Omental fat pad (tissue), 3 donors: ENCODE measurements at regions not wholly inside any gene's neighbourhood (a gene's known extent, or its start where the extent isn't known, plus 50 kb on each side); places are given as distances from the start of the nearest gene placed in this dataset.

Source experiments
- ATAC-seq: fragments of 150-250 bp; one replicate; pipeline ENCODE4 v1.9.1; 2016; ENCODE audit warnings: mild to moderate bottlenecking, moderate library complexity; ENCODE audit not compliant: low FRiP score
- DNase-seq: peaks from one replicate; pipeline ENCODE4 v3.0.0-alpha.2; 2019; ENCODE audit warnings: low spot score
- TF ChIP-seq, protein P1 (sequence below), 3 donors: fragments of 450-650 bp; IDR thresholded peaks; one replicate each; pipeline ENCODE4 v1.5.1; 2016 to 2017; ENCODE audit warnings: antibody characterized with exemption in 3 of 3, mild to moderate bottlenecking in 3 of 3, moderate library complexity in 2 of 3

DNA sequence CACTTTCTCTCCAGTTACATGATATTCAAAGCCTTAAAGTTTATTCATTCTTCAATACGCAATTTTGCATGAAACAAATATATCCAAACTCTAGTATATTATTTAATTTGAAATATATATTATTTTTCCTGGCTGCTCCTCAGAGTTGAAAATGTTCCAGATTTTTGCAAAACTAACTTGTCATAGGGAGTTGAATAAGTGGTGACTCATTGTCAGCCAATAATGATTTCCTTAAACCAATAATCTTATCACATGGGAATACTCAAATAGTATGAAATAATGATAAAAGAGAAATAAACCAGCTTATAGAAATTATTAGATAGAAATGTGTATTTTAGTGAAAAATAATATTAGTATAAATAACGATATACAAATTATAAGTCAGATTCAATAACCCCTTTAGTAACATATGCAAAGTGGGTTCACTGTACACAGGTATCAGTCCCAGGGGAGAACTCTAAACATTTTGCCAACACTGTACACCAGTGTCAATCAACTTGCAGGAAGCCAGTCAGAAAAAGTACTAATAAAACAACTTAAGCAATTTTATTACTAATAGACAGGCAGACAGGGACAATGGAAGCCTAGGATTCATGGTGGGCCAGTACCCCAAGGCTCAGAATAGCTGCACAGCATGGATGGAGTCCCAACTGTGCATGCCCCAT lies 222.6 kb upstream of the KLHL1 start:
- DNase-seq (no peak), ATAC-seq (no peak)
- TF ChIP-seq, protein P1, sequence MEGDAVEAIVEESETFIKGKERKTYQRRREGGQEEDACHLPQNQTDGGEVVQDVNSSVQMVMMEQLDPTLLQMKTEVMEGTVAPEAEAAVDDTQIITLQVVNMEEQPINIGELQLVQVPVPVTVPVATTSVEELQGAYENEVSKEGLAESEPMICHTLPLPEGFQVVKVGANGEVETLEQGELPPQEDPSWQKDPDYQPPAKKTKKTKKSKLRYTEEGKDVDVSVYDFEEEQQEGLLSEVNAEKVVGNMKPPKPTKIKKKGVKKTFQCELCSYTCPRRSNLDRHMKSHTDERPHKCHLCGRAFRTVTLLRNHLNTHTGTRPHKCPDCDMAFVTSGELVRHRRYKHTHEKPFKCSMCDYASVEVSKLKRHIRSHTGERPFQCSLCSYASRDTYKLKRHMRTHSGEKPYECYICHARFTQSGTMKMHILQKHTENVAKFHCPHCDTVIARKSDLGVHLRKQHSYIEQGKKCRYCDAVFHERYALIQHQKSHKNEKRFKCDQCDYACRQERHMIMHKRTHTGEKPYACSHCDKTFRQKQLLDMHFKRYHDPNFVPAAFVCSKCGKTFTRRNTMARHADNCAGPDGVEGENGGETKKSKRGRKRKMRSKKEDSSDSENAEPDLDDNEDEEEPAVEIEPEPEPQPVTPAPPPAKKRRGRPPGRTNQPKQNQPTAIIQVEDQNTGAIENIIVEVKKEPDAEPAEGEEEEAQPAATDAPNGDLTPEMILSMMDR (IDR thresholded peaks at IDR 0.05) = no peak

- ATAC-seq (no peak), DNase-seq (no peak)
- TF ChIP-seq, protein P1 (IDR thresholded peaks at IDR 0.05) = no peak
These were observed 216.3 kb upstream of the KLHL1 start for GRCh38 chr13:70324519-70324918.

DNA sequence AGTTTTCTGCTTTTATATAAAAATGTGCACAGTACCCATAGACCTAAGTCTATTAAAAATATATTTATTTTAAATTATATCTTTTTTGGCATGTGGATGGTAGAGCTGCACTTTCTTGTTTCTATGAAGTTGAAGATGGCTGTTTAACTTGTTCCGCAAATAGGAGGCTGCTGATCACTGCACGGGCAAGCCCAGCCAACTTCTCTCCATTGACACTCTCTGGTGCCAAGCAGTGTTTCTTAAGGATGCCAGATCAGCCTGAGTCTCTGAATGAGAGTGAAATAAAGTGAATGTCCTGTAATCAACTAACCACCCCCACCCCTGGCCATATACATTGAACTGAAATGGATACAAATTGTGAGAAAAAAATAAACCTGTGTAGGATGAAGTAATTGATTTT lies 202.9 kb upstream of the KLHL1 start:
- ATAC-seq (no peak), DNase-seq (no peak)
- TF ChIP-seq, protein P1 (IDR thresholded peaks at IDR 0.05) = no peak

GRCh38 chr13:70310396-70311119 lies 202.3 kb upstream of the KLHL1 start:
- ATAC-seq (no peak), DNase-seq (no peak)
- TF ChIP-seq, protein P1 (IDR thresholded peaks at IDR 0.05) = no peak

DNA sequence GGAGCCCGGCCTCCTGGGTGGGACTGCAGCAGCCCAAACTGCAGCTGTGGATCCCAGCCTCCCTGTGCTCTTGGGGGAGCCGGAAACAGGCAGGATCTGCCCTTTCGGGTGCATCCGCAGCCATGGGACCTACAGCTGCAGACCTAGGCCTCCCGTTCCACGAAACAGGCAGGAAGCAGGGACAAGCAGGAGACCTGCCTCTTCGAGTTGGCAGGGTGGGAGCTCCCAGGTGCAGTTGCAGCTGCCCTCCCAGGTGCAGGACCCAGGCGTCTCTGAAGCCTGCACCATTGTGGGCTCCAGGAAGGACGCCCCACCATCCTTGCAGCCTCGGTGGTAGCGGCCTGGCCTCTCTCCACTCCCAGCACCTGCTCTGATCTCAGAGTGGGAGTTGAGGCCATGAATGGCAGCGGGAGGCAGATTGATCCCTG lies 189.0 kb upstream of the KLHL1 start:
- ATAC-seq = no peak
- TF ChIP-seq, protein P1 (IDR thresholded peaks at IDR 0.05) = no peak
- DNase-seq = no peak

DNA sequence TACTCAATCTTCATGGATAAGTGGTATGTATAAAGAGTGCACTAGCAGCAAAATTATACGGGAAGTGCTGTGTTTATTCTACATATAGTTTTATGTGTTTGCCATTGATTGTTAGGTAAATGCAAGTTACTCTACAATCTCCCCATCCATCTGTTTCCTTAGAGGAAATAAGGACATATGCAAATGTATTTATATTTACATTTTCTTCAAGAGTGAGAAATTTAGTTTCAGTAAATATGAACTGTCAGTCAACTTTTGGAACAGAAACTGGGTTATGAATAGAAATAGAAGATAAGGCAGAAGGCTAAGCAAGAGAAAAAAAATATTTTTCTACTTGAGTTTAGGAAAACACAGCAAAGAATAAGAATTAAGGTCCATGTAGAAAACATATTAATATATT lies 176.1 kb upstream of the KLHL1 start:
- DNase-seq (no peak), ATAC-seq (no peak)
- TF ChIP-seq, protein P1 (IDR thresholded peaks at IDR 0.05) = no peak

GRCh38 chr13:70275841-70276240 lies 167.6 kb upstream of the KLHL1 start:
- TF ChIP-seq, protein P1 (IDR thresholded peaks at IDR 0.05) = no peak
- DNase-seq (no peak), ATAC-seq (no peak)
